Effector CD8-positive, alpha-beta T cell (primary cell): ENCODE measurements at regions not wholly inside any gene's neighbourhood (a gene's known extent, or its start where the extent isn't known, plus 50 kb on each side); places are given as distances from the start of the nearest gene placed in this dataset.
"Not testable (repeated sequence)": the region's sequence is repeated elsewhere in the genome, so short reads cannot be mapped to it uniquely, and the experiment has no call there.

Experiments used
- DNase-seq: peaks from one replicate; lab custom pipeline; 2025; lab: John Stamatoyannopoulos, UW

DNA sequence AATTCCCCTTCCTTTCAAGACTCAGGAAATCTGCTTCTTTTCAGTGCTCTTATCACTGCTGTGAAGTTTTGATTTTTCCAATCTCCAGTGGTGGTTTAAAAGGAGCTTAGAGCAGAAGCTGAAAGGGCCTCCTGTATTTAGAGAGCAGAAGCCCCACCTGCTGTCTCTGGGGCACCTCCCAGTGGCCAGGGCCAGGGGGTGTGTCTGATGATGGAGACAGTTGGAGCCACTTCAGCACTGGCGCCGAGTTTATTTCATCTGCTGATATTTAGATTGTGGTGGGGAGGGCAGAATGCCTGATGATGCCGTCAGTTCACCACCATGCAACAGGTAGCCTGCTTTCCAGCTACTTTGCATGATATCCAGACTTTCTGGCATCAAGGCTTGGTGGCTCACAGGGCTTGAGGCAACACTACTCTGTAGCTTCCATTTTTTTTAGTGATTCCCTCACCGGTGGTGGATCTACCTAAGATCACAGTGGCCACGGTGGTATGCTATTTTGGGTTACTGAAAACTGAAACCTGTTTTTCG is 371.9 kb downstream of the KCNRG start:
- no peak for DNase-seq

DNA sequence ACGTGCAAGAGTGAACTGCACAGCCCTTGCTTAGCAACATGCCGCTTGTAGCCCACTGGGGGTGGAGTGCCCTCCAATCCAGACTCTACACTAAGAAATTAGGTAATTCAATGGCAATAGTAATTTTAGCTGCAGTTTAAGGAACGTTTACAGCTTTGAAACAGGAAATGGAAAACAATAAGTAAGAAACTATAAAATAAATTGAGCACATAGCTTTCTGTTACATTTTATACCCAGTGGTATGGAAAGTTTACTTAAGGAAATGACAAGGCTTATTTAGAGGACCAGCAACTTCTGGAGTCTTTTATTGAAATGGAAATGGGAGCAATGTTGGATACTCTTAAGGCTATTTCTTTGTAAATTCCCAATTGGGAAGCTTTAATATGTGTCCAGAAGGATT is 373.2 kb downstream of the KCNRG start:
- no peak for DNase-seq

DNA sequence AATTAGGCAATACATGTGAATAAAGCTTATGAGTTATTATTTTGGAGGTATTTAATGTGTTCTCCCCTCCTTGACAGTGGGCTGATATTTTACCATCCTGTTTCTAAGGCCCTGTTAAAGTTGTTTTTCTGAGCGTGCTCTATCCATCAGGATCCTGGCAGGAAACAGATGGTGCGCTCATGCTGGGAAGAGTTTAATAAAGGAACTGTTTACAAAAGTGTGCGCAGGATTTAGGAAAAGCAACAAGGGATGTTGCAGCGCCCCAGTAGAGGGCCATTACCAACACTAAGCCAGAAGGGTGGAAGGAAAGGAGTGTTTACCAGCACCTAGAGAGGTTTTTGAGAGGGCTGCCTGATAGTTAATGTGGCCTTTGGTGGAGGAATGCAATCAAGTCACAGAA is 374.5 kb downstream of the KCNRG start:
- DNase-seq, result no peak

DNA sequence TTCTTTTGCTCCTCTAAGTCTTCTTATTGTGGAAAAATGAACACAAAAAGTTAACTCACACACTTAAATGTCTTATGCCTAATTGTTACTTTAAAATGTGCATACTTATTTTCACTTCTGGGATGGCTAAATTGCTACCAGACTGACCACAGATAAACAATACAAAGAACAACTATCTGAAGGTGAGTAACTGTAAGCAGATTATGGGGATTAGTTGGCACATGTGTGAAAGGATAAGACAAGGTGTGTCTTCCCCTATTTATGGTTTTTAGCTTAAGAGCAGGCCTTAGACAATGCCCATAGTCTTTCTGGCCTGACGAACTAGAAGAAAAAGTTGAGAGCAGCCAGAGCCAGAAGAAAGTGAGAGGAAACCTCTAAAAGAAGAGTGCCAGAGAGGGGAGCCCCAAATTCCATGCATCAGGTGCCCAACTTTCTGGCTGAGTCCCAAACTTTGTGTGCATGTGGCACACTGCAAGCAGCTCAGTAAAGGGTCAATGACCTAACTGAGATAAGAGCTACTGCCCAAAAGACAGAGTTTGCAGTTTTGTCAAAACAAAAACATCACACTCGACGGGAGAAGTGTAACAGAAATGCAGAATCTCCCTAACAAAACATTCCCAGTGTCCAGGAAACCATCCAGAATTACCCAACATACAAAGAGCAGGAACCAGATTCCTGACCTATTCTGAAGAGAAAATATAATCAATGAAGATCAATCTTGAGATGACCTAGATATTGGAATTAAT is 375.4 kb downstream of the KCNRG start:
- no peak for DNase-seq

DNA sequence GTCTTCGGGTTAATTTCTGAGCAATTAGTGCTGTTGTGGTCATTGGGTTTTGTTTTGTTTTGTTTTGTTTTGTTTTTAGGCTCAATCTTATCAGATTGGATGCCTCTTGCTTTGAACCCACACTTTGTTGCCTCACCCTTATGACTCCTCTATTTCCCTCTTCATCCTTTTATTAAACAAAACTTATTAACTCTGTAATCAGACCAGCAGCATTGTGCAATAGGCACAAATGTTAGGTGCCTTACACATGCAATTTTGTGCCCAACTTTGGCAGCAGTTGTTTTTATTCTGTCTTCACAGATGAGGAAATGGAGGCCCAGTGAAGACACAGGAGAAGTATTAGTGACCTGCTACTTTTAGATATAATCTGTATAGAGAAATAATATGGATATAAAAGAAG is 377.7 kb downstream of the KCNRG start:
- no peak for DNase-seq

DNA sequence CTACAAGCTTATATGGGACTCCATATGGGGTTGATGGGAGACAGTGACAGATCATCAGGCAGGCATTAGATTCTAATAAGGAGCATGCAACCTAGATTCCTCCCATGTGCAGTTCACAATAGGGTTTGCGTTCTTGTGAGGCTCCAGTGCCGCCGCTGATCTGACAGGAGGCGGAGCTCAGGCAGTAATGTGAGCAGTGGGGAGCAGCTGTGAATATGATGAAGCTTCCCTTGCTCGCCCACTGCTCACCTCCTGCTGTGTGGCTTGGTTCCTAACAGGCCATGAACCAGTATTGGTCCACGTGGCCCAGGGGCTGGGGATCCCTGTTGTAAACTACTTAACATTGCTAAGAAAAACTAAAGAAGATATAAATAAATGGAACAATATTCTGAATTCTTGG is 378.4 kb downstream of the KCNRG start:
- no peak for DNase-seq

DNA sequence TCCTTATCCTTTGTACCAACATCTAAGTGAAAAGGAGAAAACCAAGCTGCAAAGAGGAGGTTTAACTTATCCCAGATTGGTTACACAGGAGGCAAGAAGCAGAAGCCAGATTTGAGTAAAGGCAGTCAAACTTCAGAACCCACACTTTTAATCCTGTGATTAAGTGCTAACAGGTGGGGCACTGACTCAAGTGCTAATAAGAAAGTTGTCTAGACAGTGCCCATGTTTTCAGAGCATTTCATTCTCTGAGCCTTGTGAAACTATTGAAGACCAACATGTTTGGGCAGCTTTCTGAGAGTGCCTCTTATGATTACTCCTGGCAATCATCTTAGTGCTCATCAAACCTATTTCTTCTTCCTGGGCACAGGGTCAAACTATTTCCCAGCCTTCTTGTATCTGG is 380.8 kb downstream of the KCNRG start:
- DNase-seq, result no peak

DNA sequence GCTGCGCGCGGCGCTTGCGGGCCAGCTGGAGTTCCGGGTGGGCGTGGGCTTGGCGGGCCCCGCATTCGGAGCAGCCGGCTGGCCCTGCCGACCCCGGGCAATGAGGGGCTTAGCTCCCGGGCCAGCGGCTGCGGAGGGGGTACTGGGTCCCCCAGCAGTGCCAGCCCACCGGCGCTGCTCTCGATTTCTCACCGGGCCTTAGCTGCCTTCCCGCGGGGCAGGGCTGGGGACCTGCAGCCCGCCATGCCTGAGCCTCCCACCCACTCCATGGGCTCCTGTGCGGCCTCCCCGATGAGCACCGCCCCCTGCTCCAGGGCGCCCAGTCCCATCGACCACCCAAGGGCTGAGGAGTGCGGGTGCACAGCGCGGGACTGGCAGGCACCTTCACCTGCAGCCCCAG is 381.4 kb downstream of the KCNRG start:
- DNase-seq, result not testable (repeated sequence)

DNA sequence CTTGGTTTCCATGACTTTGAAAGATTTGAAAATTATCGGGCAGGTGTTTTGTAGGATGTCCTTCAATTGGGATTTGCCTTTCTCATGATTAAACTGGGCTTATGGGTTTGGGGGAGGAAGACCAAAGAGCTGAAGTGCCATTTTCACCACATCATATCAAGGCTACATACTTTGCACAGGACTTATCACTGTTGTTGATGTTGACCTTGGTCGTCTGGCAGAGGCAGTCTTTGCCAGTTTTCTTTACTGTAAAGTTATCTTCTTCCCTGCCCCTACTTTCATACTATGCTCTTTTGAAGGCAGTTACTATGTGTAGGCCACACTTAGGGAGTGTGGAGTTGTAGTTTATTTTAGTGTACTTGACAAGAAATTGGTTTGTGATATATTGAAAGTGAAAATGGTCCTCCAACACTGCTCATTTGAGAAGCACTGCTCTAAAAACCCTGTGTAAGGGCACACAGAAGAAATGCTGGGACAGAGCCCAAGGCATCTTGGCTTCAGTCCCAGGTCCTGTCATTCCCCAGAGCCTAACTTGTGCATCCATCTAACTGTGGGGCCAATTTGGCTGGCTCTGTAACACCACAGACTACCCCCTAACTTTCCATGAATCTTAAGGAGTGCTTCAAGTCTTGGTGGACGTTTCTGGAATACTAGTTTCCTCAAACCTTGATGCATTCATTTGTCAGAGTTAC is 384.9 kb downstream of the KCNRG start:
- DNase-seq, result no peak

DNA sequence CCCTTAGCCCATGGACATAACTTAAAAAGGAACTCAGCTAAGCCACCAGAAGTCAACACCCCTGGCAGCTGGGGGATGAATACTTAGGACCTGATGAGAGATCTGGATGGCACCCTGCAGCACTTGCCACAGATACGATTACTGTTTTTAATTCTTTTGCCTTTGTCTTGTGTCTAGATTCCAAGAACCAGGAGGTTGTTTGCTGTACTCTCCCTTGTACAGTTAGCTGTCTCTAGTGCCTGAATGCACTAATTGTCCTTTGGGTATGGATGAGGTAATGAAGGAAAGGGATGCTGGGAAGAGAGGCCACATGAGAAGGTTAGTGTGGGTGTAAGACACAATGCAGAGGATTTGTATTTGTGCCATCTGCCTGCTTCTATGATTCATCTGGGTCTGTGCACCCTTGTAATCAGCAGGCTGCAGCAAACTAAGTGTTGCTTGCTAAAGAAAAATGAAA is 385.8 kb downstream of the KCNRG start:
- no peak for DNase-seq

DNA sequence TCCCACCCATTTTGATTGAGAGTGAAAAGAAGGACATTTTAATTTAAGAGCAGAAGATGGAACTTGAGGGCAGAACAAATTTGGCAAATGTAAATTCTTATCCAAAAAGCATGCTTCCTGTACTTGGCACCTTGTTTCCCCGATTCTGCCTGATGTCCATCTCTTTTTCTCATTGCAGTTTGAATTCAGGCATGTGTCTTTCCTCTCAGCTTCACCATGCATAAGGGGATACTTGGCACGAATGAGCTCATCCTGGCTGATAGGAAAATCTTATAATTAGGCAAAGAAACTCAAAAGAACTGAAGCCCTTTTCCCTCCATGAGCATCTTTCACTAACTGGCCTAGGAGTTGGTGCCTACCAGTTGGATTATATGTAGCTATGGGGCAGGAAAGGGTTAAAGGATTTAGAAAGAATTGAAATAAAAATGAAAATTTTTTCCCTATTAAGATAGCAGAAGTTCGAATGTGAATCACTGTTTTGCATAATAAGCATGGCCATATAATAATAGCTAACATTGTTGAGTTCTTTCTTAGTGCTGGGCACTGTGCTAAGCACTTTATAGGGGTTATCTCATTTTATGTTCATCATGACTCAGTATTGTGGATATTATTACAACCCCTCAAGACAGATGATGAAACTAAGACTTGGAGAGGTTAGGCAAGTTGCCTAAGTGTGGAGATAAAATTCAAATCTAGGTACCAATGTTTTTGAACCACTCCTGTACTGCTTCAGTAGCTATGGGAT is 386.6 kb downstream of the KCNRG start:
- no peak for DNase-seq

DNA sequence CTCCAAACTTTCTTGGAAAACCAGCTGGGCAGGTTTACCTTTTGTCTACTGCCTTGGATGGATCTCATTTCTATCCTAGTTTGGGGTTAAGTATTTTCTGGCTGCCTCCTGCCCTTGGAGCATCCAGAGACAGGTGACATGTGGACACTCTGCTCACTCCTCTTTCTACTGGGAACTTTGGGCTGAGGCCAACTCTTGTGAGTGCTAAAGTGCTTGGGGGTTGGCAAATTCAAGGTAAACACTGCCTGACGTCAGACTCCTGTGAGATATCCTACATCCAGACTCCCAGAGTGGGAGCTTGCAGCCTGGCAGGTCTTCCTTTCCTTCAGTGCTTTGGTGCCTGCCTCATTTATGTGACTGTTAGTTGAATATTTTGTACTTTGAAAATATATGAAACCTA is 388.1 kb downstream of the KCNRG start:
- DNase-seq, result no peak

DNA sequence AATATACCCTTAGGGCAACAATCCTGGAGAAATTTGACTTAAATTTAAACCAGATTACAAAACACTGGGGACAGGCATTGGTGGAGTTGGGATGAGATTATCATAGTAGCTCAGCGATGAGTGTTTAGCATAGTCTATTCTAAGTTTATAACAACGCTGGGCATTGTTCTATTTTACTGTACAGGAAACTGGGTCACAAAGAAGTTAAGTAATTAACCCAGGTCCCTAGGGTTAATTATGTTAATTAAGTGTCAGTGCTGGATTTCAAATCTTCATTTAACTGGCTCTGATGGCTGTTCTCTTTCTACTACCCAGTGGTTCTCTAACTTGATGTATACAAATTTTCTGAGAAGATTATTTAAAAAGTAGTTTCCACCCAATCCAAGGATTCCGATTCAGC is 388.9 kb downstream of the KCNRG start:
- no peak for DNase-seq

DNA sequence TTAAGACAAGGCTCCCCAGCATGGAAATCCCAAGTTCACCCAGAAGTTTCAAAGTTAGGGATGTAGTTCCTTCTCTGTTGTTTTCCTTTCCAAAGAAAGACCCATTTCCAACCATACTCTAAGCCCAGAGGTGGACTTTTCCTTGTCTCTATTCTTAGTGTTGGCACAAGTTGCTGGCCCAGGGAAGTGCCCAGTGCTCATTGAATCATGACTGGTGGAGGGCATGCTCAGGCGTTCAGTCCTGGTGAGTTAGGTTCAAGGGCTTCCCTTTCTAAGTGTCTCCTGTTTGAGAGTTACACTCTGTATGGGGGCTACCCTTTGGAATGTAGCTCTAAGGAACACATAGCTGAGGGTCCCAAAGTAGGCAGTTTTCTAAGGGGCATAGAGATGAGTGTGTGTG is 389.5 kb downstream of the KCNRG start:
- no peak for DNase-seq

DNA sequence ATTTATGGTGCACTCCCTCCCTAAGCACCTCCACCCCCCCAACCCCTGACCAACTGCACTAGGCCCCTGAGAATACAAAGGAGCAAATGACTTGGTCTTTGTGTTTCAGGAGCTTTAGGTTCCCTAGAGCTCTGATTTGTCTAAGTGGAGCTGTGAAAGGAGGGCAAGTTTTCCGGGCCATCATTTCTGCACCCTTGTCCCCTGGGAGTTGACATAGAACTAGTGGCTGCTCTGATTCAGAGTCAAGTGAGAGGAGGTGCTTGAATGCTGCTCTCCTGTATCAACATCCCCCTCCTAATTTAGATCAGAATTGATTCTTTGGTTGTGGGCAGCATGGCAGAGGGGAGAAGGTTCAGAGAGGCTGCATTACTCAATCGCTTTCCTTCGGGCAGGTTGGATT is 391.6 kb downstream of the KCNRG start:
- DNase-seq, result no peak

DNA sequence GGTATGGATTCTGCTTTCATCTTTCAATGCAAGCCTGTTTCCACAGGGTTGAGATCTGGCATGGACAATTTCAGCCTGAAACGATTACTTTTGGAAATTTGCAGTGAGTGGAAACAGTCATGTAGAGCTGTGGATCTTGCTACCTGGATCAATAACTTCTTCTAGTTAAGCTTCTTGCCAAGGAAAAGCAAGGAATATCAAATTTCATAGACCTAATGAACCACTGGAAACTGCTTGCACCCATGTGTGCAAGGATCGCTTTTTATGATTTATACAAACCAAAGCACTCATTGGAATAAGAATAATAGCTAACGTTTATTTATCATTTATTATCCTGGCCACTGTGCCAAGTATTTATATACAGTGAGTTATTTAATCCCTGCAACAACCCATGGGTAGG is 392.8 kb downstream of the KCNRG start:
- no peak for DNase-seq

DNA sequence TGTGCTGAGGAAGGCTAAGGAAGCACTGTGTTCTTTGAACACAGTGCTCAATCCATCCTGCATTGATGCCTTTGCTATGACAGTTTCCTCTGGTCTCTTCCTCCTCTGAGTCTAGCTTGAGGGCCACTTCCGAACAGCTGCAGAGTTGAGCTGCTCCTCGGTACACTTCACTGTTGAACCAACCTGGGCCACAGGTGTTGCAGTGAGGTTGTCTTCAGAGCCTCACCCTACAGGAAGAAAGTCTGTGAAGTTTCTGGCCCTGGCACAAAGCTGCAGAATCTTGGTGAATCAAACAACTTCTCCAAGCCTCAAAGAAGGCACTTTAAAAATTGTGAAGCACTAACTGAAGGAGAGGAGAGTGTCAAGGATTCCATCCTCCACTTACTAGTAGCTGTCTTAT is 394.0 kb downstream of the KCNRG start:
- DNase-seq, result no peak

DNA sequence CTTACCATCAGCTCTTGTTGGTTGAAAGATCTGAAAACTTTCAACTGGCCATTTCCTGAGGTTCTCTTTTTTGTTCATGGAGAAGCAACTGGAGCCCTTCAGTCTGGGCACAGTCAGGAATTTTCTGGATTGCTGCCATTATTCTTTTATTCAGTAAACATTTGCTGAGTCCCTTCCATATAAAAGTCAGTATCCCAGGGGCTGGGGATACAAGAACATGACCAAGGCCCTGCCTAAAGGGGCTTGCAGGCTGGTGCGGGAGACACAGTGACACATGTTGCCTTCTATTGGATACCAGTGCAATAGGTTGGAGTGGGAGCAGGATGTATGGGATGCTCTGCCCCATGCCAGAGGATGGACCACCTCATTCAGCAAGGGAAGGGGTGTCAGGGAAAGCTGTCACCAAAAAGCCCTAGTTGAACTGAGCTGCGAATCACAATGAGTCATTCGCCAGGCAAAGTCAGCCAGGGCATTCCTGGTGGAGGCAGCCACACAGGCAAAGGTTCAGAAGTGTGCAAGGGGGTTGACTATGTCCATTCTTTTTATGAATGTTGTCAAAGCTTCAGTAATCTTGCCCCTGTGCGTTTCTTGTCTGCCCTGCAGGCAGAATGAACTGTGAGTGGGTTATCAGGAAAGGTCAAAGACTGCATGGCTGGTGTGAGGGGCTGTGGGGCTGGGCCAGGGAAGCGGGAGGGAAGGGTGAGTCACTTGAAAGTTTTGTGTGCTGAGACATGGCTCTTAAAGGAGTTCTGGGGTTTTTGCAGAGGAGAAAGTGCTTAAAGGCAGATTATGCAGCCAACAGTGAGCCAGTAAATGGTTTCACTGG is 395.9 kb downstream of the KCNRG start:
- no peak for DNase-seq

DNA sequence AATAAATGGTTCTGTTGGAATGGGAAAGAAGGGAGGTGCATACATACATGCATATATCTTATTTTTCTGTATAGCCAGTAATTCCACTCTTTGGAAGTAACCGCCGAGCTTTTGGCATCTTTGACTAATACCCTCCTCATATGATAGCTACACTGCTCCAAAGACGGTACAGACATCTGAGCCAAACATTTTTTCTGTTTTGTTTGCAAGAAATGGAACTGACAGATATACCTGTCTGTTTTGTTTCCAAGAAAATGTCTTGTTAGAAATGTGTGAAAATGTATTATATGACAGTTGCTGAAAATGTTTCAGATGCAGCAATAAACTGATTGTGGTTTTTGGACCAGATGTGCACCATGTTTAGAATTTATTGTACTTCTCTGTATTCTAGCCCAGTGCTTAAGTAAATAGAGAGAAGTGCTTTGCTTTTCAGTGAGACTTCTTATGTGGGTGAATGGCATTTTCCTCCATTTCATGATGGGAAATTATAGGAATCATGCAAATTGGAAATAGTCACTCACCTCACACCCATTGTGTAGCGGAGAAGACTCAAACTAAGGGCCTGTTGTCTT is 396.9 kb downstream of the KCNRG start:
- DNase-seq, result no peak

DNA sequence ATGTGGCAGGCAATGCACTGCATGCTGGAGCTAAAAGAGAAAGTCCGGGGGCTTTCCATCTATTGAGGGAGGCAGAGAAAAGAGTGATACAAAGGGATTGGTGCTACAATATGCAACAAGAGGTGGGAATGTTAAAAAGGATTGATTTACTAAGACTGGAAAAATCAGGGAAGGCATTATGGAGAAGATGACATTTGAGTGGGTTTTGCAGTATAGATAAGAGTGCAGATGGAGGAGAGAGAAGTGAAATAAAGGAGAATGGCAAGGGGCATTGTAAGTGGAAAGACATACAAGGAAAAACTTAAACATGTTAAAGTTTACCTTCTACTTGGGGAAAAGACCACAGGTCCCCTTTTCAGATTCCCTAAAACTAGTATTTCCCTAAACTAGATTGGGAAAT is 399.4 kb downstream of the KCNRG start:
- DNase-seq, result no peak

DNA sequence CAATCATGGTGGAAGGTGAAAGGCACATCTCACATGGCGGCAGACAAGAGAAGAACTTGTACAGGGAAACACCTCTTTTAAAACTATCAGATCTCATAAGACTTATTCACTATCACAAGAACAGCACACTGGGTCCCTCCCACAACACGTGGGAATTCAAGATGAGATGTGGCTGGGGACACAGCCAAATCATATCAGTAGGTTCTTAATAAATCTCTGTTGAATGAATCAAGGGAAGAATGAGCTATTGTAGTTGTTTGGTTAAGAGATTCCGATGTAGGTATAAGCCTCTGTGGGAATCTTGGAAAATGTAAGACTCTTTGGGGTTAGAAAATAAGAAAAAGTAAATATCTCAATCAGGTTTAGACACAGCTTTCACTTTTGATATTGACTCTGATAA is 400.2 kb downstream of the KCNRG start:
- no peak for DNase-seq

DNA sequence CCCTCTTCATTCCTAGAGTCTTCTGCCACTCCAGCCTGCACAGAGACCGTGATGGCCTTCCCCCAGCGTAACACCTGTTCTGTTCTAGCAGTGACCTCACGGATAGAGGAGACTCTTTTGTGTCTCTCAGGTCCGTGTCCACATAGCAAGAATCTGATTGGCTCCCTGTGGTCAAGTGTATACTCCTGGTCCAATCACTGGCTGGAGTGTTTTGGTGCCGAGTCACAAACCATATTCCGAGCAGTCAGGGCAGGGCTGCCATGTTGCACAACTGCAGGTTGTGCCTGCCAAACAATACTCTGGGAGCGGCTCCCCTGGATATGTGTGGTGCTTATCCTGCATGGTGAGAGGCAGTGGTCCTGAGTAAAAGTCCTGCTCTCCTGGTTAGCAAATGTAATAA is 402.4 kb downstream of the KCNRG start:
- DNase-seq, result no peak
